GM18505 (cell line): ENCODE measurements at regions not wholly inside any gene's neighbourhood (a gene's known extent, or its start where the extent isn't known, plus 50 kb on each side); places are given as distances from the start of the nearest gene placed in this dataset.

Experiments
- ATAC-seq: cut with Tn5 transposase; IDR thresholded peaks from one replicate; pipeline ENCODE4 v1.9.1; 2021; ENCODE audit not compliant: unreplicated experiment
- POLR2A ChIP-seq: IDR thresholded peaks from 4 replicates; pipeline ENCODE4 v1.6.1; 2011; ENCODE audit warnings: borderline replicate concordance; ENCODE audit not compliant: insufficient read depth, insufficient read length; ENCODE audit errors: extremely low read depth

DNA sequence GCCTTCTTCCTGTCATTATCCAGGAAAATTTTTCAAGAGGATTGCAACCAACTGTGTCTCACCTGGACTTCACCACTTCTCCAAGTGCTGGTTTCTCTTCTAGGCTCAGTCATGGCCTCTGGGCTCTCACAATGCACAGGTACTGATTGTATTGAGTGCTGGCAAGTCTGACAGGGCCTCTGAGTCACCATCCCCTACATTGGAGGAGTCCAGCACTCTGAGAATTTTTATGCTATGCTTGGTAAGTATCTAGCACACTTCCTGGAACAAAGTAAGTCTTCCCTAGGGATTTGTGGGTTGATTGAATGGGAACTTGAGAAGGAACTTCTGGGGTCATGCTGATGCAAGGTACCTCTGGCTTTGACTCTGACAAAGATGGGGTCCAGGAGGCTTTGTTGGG lies 147.2 kb upstream of the CELF4 start:
- TF ChIP-seq POLR2A: no peak
- ATAC-seq: no peak

DNA sequence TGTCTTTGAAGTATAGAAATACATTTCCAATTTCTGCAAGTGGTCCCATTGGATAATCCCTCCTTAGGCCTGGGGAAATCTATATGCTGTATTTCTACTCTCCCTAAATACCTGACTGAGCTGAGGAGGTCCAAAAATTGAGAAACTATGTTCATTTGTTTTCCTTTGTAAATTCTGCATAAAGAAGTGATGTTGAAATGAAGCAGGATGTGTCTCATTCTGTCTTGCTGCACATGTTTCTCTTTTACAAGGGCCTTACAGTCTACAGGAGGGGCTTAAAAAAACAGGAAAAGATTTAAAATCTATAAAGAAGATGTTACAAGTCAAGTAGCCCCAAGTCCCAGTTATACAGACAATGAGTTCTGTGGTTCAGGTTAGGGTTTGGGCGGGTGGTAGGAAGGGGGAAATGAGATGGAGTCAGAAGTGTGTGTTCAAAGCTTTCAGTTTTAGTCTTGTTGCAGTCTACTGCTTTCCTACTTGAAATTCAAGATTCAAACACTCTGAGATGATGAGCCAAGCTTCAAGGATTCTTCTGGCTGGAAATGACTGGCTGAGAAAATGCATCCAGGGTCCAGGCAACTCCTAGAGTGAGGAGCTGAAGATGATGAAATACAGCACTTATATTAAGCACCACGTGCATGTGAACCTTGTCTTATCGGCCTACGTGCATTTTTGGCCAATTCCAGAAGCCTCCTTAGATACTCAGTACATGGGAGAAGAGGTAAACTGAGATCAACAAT lies 146.3 kb upstream of the CELF4 start:
- no peak for ATAC-seq
- no peak for TF ChIP-seq POLR2A

DNA sequence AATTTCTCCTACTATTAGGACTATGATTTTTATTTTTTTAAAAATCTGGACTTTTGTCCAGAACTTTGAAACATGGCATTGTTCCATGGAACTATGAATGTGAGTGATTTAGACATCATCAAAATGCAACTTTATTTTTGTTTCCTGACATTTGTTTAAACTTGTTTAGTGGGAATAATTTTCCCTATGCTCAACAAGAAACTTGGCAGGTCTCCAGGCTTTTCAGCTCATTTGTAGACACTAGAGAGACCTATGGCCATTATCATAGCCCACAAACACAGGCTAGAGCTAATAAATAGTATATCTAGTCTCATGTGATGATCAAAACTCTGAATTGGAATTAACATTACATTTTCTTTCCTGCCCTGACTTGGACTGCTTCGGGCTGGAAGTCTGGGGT lies 145.1 kb upstream of the CELF4 start:
- no peak for ATAC-seq
- TF ChIP-seq POLR2A: no peak

DNA sequence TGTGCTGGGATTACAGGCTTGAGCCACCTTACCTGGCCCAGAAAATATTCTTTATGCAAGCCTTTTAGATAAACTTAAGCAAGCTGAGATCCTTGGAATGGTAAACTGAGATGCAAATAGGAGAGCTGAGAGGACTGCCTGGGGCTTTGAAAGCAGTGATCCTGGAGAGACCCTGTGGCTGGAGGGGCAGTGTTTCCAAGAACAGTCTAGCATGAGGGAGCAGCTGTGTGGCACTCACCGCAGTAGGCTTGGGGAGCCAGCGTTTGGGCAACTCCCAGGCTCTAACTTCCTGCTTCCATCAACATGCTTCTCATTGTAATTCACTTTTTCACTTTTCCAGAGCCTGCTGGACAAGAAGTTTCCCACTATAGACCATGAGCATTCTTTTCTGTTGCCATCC lies 144.1 kb upstream of the CELF4 start:
- TF ChIP-seq POLR2A: no peak
- ATAC-seq: no peak

DNA sequence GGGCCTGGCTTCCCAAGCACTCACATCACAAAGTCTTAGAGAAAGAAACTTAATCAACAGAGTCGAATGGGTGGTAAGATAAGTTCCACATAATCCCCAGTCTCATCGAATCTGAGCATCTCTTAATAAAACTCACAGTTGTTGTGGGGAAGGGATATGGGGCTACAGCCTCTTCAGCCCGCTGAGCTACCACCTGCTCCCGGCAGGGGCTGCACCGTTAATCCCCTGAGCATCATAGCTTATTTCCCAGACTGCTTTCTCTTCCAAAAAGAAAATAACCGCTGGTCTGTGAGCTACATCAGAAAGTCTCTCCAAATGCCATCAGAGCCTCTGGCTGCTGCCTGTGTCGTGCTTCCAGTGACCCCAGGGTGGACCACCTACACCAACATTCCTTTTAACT lies 139.4 kb upstream of the CELF4 start:
- ATAC-seq: no peak
- no peak for TF ChIP-seq POLR2A

DNA sequence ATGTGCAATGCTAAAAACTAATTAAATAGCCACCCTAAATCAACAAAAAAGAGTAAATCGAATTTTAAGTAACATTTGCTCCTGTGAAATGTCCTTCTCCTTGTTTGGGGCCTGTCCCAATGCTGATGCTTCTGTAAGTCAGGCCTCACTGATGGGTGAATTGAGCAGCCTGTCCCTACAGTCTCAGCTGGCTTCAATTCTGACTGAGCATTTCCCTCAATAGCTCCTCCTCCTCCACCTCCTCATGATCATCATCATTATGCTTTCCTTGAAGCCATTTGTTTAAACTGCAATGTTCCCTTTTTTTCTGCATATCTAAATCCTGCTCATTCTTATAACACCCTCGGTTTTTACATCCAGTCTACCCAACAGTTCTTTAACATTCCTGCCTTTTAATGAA lies 137.2 kb upstream of the CELF4 start:
- no peak for ATAC-seq
- no peak for TF ChIP-seq POLR2A

DNA sequence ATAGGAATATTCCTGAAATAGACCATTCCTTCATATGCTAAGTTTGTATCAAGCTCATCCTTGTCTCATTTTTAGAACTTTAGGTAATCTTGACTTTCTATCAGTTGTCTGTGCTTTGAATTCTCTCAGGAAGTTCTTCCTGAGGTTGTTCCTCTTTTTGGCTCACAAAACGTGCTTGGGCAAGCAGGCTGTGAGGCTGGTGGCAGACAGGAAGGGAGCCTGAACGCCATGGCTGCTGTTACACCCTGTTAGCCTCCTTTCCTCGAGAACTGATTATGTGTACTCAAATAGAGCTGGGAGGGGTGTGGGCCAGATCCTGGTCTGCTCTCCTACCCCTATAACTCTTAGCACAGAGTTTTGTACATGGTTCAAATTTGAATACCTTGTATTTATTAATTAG lies 136.4 kb upstream of the CELF4 start:
- no peak for ATAC-seq
- TF ChIP-seq POLR2A: no peak

DNA sequence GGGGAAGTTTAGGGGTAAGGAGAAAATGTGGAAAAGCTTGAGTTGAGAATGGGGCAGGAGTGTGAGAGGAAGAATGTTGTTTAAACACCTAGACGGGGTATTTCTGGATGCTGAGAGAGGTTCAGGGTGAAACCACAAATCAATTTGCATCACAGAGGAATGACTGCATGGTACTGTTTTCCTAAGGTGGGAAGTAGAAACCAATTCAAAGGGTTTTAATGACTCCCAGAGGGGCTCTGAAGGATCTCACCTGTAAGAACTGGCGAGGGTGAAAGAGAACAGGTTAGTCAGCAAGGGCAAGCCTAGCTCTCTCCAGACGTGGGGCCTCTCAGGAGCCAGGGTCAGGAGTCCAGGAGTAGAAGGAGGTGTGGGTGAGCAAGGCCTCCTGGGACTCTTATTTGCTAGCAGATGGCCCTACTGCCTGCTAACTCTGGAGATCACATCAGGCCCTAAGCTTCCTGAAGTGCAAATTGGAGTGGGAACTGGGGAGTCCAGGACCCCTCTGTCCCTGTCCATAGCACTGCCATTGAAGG lies 133.0 kb upstream of the CELF4 start:
- ATAC-seq: no peak
- no peak for TF ChIP-seq POLR2A

DNA sequence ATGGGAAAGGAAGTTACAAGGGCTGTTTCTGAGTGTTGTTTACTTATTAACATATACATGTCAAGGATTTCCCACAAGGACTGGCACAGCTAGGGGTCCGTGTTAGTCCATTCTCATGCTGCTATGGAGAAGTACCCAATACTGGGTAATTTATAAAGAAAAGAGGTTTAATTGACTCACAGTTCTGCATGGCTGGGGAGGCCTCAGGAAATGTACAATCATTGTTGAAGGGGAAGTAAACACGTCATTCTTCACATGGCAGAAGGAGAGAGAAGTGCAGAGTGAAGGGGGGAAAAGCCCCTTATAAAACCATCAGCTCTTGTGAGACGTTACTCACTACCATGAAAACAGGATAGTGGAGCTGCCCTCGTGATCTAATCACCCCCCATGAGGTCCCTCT lies 128.9 kb upstream of the CELF4 start:
- no peak for TF ChIP-seq POLR2A
- ATAC-seq: no peak

DNA sequence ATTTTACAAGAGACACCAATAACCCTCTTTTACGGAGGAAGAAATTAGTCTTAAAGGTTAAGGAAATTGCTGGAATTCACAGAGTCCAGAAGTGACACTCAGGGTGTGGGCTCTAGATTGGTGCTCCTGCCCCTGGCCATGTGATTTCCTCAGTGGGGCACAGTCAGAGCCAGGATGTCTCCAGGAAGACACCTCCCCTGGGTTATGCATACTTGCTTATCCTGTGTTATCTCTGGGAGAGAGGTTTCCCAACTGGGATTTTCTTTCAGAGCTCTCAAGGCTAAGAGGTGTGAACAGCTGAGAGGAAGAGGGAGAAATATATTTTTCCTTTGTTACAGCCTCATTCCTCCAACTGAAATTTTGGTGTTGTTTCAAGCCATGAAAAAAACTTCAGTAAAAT lies 125.6 kb upstream of the CELF4 start:
- ATAC-seq: no peak
- no peak for TF ChIP-seq POLR2A

DNA sequence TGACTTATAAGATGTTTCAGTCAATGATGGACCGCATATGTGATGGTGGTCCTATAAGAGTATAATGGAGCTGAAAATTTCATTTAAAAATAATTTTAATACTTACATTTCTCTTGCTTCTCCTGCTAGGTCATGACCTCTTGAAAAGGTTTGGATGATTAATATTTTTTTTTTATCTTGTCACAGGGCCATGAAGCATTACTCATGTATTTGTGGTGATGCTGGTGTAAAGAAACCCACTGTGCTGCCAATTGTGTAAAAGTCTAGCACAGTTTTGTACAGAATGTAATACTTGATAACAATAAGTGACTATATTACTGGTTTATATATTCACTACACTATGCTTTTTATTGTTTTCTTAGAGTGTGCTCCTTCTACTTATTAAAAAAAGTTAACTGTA lies 124.2 kb upstream of the CELF4 start:
- TF ChIP-seq POLR2A: no peak
- ATAC-seq: no peak

DNA sequence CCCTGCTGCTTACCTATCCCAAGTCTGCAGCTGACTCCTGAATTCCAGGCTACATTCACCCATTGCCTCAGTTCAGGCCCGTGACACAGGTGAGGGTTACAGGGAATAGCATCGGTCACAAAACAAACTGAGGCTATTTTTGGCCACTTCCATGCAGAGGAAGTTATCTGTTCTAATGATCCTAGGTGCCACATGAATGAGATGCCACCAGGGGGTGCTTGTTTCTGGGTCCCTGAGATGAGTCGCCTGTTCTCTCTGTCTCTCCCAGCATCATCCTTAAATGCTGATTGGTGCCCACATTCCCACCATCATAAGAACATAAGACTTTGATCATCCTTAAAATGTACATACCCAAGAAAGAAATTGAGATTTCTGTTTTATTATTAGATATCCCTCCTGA lies 119.0 kb upstream of the CELF4 start:
- no peak for TF ChIP-seq POLR2A
- no peak for ATAC-seq

DNA sequence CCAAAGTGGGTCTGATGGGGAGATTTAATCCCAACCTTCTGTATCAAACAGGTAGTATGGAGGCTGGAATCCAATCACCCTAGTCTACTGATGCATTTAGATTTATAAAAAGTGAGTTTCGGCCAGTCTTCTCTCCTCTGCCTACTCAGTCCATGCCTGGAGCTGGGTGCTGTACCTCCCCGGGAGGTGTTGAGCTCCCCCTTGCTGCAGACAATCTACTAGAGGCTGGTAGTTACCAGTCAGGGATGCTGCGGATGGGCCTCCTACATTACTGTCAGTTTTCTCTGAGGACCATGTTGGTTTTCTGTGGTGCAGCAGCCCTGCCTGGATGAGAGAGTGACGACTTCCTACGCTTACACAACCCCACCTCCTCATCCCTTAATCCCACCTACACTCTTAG lies 118.6 kb upstream of the CELF4 start:
- no peak for ATAC-seq
- TF ChIP-seq POLR2A: no peak

DNA sequence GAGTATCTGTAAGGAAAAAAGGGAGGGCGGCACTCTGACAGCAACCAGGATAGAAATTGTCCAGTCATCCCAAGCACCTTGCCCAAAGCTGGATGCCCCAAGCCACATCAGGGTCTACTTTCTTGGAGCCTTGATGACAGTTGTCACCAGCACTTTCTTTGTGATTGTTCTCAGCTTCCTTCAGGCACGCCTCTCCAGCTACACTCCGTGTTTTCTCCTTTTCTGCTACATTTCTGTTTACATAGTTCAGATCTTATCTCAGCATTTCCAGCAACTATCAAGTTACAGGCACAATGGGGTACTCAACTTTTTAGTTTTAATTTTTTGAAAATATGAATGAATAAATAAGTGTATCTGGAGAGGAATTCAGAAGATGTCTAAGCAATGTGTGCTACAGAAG lies 115.3 kb upstream of the CELF4 start:
- no peak for ATAC-seq
- TF ChIP-seq POLR2A: no peak

DNA sequence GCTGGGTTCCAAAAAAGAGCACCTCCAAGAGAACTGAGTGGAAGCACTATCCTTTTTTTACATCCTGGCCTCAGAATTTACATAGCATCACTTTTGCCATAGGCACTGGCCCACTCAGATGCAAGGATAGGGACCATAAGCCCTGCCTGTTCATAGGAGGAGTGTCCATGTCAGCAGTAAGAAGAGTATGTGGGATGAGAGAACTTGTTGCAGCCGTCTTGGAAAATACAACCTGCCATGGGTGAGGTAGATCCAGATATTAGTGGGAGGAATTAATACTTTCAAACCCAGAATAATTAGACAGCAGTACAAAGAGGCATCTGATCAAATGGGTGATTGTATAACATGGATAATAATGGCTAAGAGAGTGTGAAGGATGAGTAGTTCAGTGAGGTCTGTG lies 110.7 kb upstream of the CELF4 start:
- no peak for TF ChIP-seq POLR2A
- ATAC-seq: no peak
